Transverse colon (tissue), 4 donors: ENCODE measurements at regions not wholly inside any gene's neighbourhood (a gene's known extent, or its start where the extent isn't known, plus 50 kb on each side); places are given as distances from the start of the nearest gene placed in this dataset.

Source experiments
- DNase-seq: peaks from one replicate; pipeline ENCODE4 v3.0.0-alpha.2; 2019
- H3K27ac ChIP-seq, 4 donors: fragments of 200-600 bp; sonication (generic); 2 replicates each; pipeline ENCODE4 v1.5.1; 2016 to 2018; ENCODE audit warnings: inconsistent platforms in 4 of 4
- H3K27me3 ChIP-seq: fragments of 200-600 bp; sonication (generic); 2 replicates; pipeline ENCODE4 v1.5.1; 2017; ENCODE audit warnings: inconsistent platforms
- H3K36me3 ChIP-seq, 4 donors: fragments of 200-600 bp; sonication (generic); 2 replicates each; pipeline ENCODE4 v1.5.1; 2017 to 2019; ENCODE audit warnings: inconsistent platforms in 4 of 4
- H3K4me1 ChIP-seq, 4 donors: fragments of 200-600 bp; sonication (generic); 2 replicates each; pipeline ENCODE4 v1.5.1; 2017 to 2020; ENCODE audit warnings: inconsistent platforms in 4 of 4
- H3K4me3 ChIP-seq, 4 donors: fragments of 200-600 bp; sonication (generic); 1 replicate in 1 of 4; 2 replicates in 3 of 4; pipeline versions ENCODE4 v1.5.1 to v1.6.1; 2017 to 2019; ENCODE audit warnings: inconsistent platforms in 4 of 4
- H3K9me3 ChIP-seq, 2 donors: fragments of 200-600 bp; sonication (generic); 2 replicates each; pipeline ENCODE4 v1.5.1; 2017 to 2019; ENCODE audit warnings: inconsistent platforms in 2 of 2
- CTCF ChIP-seq, 5 experiments: fragments of 200-600 bp in 3 of 5; fragments of 450-650 bp in 2 of 5; sonication (generic) in 3 of 5; IDR thresholded peaks; 1 replicate in 2 of 5; 2 replicates in 3 of 5; pipeline ENCODE4 v1.5.1; 2016 to 2017; ENCODE audit warnings: antibody characterized with exemption in 5 of 5, inconsistent platforms in 3 of 5, mild to moderate bottlenecking in 2 of 5, moderate library complexity in 1 of 5
- EP300 ChIP-seq: sonication (generic); formaldehyde crosslinking; IDR thresholded peaks from one replicate; pipeline ENCODE4 v1.6.1; 2017; ENCODE audit warnings: antibody characterized with exemption, low read depth
- POLR2A ChIP-seq: fragments of 450-650 bp; IDR thresholded peaks from one replicate; pipeline ENCODE4 v1.6.1; 2016; ENCODE audit warnings: antibody characterized with exemption, mild to moderate bottlenecking, moderate library complexity
- POLR2AphosphoS5 ChIP-seq, 3 donors: sonication (generic); formaldehyde crosslinking; IDR thresholded peaks; one replicate each; pipeline ENCODE4 v1.6.1; 2016; ENCODE audit warnings: antibody characterized with exemption in 3 of 3
- WGBS, 2 donors: methylation state at CpG; one replicate each; pipeline ENCODE4 v1.1.5; 2018; ENCODE audit warnings: low coverage in 1 of 2; 5-methylcytosine and 5-hydroxymethylcytosine counted together
- in situ Hi-C, 4 donors: fragments of 200-750 bp; cut with MboI; loops; one replicate each; pipeline versions ENCODE4 v1.15.0 to v1.15.1; 2017; ENCODE audit warnings: low sequenced_read_pairs in 3 of 4, low pct_ligation_motif_present in 1 of 4, low pct_unique_long_range_greater_than_20kb in 1 of 4
- intact Hi-C: fragments of 100-400 bp; cut with DNase I; formaldehyde crosslinking; loops from one replicate; pipeline ENCODE4 v1.15.1; 2023; ENCODE audit warnings: low total_unique reads

DNA sequence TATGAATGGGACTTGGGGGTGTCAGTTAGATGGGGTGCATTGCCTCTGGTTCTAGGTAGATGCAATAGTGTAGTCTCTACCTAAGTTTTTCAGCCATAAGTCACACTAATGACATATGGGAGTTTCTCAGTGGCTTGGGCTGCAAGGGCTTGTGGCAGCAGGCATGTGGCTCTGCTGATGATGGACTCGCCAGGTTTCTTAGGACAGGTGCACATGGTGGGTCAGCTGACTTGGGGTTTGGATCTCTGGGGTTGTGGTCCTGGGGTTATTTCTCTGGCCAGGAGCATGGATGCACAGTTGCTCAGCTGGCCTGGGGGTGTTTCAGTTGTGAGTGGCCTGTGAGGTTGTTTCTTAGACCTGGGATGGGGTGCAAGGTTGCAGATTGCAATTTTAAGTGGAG, 120.0 kb upstream of the DCBLD2 start:
- TF ChIP-seq EP300 (no peak), CTCF (IDR thresholded peaks at IDR 0.05) (no peak), POLR2AphosphoS5 (IDR thresholded peaks at IDR 0.05) (no peak), POLR2A (no peak)
- in situ Hi-C loops: loop anchor here in 3 of 4 donors (10.0 to 25.0 kb wide), 3 partner anchors 153 to 741 kb away; no protein-coding TSS in a partner anchor
- H3K9me3 ChIP-seq: no peaks in the 10 kb centered on the region
- intact Hi-C loops: loop anchor here (5.0 kb wide), 1 partner anchor 731 kb away; no protein-coding TSS in a partner anchor
- 89% methylated on average over 1 of the region's 1 CpG; no CpG with 5 or more reads in 1 of the 2 donors for WGBS, 2 donors
- H3K27ac ChIP-seq: no peak overlapping the region
- H3K36me3 ChIP-seq: no peaks in the 10 kb centered on the region
- no peak overlapping the region for H3K4me3 ChIP-seq
- H3K4me1 ChIP-seq: no peaks in the 10 kb centered on the region
- no peaks in the 10 kb centered on the region for H3K27me3 ChIP-seq
- DNase-seq: no peak

- intact Hi-C loops: no loop called here
- H3K4me1 ChIP-seq: no peaks in the 10 kb centered on the region
- H3K27me3 ChIP-seq: no peaks in the 10 kb centered on the region
- WGBS, 2 donors: 38% methylated on average over 1 of the region's 1 CpG; no CpG with 5 or more reads in 1 of the 2 donors
- in situ Hi-C loops: loop anchor here in 2 of 4 donors (25.0 kb wide), 1 partner anchor 746 kb away; no protein-coding TSS in a partner anchor
- H3K4me3 ChIP-seq: no peak overlapping the region
- DNase-seq: no peak
- H3K27ac ChIP-seq: no peak overlapping the region
- no peaks in the 10 kb centered on the region for H3K36me3 ChIP-seq
- H3K9me3 ChIP-seq: no peaks in the 10 kb centered on the region
- TF ChIP-seq EP300 (no peak), POLR2AphosphoS5 (IDR thresholded peaks at IDR 0.05) (no peak), CTCF (IDR thresholded peaks at IDR 0.05) (no peak), POLR2A (no peak)
These were observed 115.0 kb upstream of the DCBLD2 start for GRCh38 chr3:99016452-99016851.

DNA sequence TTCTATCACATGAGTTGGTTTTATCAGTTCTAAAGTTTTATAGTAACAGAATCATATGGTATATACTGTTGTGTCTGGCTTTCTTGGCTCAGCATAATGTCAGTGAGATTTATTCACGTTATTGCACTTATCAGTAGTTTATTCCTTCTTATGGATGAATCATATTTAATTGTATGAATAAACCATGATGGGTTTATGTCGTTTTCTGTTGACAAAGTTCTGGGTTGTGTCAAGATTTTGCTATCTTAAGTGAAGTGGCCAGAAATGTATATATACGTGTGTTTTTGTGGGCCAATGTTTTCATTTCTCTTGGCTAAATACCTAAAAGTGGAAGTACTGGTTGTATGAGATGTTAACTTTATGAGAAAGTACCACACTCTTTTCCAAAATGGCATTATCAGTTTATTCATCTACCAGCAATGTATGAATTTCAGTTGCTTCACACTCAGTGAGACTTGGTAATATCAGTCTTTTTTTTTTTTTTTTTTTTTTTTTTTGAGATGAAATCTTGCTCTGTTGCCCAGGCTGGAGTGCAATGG, 112.4 kb upstream of the DCBLD2 start:
- WGBS, 2 donors: 19 to 21% methylated on average over 3 of the region's 3 CpGs
- no peaks in the 10 kb centered on the region for H3K36me3 ChIP-seq
- DNase-seq: no peak
- in situ Hi-C loops: loop anchor here in 2 of 4 donors (25.0 kb wide), 1 partner anchor 748 kb away; no protein-coding TSS in a partner anchor
- TF ChIP-seq POLR2A (no peak), EP300 (no peak), POLR2AphosphoS5 (IDR thresholded peaks at IDR 0.05) (no peak), CTCF (IDR thresholded peaks at IDR 0.05) (no peak)
- H3K4me3 ChIP-seq: no peak overlapping the region
- no peaks in the 10 kb centered on the region for H3K9me3 ChIP-seq
- H3K27me3 ChIP-seq: no peaks in the 10 kb centered on the region
- H3K4me1 ChIP-seq: no peaks in the 10 kb centered on the region
- intact Hi-C loops: no loop called here
- no peak overlapping the region for H3K27ac ChIP-seq

DNA sequence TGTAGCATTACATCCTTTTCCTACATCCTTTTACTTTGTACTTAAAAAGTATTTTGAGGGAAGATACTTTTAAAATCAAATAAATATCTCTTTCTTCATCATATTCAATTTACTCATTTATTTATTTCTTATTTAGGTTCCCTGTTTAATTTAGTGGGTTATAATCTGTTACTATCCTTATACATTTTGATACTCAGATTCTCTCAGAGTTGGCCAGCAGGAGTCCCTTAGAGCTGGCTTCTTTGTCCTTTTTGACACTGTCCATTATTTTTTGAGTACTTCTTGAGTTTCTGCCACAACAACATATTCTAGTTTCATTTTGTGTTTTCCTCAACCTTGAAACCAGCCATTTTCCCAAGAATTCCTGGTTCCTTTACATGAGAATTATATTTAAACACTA, 111.6 kb upstream of the DCBLD2 start:
- H3K4me3 ChIP-seq: no peak overlapping the region
- TF ChIP-seq POLR2A: no peak
- no peak for DNase-seq
- intact Hi-C loops: no loop called here
- no peaks in the 10 kb centered on the region for H3K36me3 ChIP-seq
- no peak overlapping the region for H3K27ac ChIP-seq
- no peaks in the 10 kb centered on the region for H3K27me3 ChIP-seq
- in situ Hi-C loops: loop anchor here in 2 of 4 donors (25.0 kb wide), 1 partner anchor 749 kb away; no protein-coding TSS in a partner anchor
- H3K4me1 ChIP-seq: no peaks in the 10 kb centered on the region
- H3K9me3 ChIP-seq: no peaks in the 10 kb centered on the region

- H3K4me1 ChIP-seq: no peaks in the 10 kb centered on the region
- no peaks in the 10 kb centered on the region for H3K9me3 ChIP-seq
- in situ Hi-C loops (loop anchor here in 2 of 4 donors (25.0 kb wide), 1 partner anchor 750 kb away; no protein-coding TSS in a partner anchor), intact Hi-C loops (no loop called here)
- H3K4me3 ChIP-seq: no peak overlapping the region
- TF ChIP-seq EP300 (no peak), CTCF (IDR thresholded peaks at IDR 0.05) (no peak), POLR2AphosphoS5 (IDR thresholded peaks at IDR 0.05) (no peak), POLR2A (no peak)
- H3K36me3 ChIP-seq: no peaks in the 10 kb centered on the region
- H3K27ac ChIP-seq: no peak overlapping the region
- no peak for DNase-seq
- H3K27me3 ChIP-seq: no peaks in the 10 kb centered on the region
- 69 to 75% methylated on average over 3 of the region's 3 CpGs for WGBS, 2 donors
These were observed 110.6 kb upstream of the DCBLD2 start for GRCh38 chr3:99012051-99012450.
